HCT116 (cell line): ENCODE measurements at regions not wholly inside any gene's neighbourhood (a gene's known extent, or its start where the extent isn't known, plus 50 kb on each side); places are given as distances from the start of the nearest gene placed in this dataset.

Experiments used
- CEBPB ChIP-seq: IDR thresholded peaks from 2 replicates; pipeline ENCODE4 v1.6.1; 2012; ENCODE audit warnings: low read depth
- EZH2 ChIP-seq: fragments of 200-600 bp; sonication (generic); IDR thresholded peaks from 2 replicates; pipeline ENCODE4 v1.6.1; 2017; ENCODE audit warnings: antibody characterized with exemption, mixed run types
- EZH2phosphoT487 ChIP-seq: fragments of 200-600 bp; IDR thresholded peaks from 2 replicates; pipeline ENCODE4 v1.6.1; 2018; ENCODE audit warnings: antibody characterized with exemption, borderline replicate concordance
- JUND ChIP-seq: IDR thresholded peaks from 2 replicates; pipeline ENCODE4 v1.6.1; 2012
- POLR2A ChIP-seq: IDR thresholded peaks from 2 replicates; pipeline ENCODE4 v1.7.0; 2011; ENCODE audit warnings: borderline replicate concordance; ENCODE audit not compliant: insufficient read depth, insufficient read length; ENCODE audit errors: extremely low read depth
- SIN3A ChIP-seq: IDR thresholded peaks from 2 replicates; pipeline ENCODE4 v1.6.1; 2012; ENCODE audit warnings: low read depth
- SRF ChIP-seq: IDR thresholded peaks from 2 replicates; pipeline ENCODE4 v1.6.1; 2012; ENCODE audit warnings: low read depth
- YY1 ChIP-seq: IDR thresholded peaks from 2 replicates; pipeline ENCODE4 v1.6.1; 2011; ENCODE audit warnings: low read length, low read depth, moderate library complexity, mild to moderate bottlenecking; ENCODE audit not compliant: insufficient replicate concordance; ENCODE audit errors: extremely low read depth
- ZNF274 ChIP-seq: fragments of 200-500 bp; sonication (Bioruptor generic); IDR thresholded peaks from 2 replicates; pipeline ENCODE4 v1.6.1; 2014; ENCODE audit warnings: mild to moderate bottlenecking, low read depth, low read length, inconsistent platforms
- TF ChIP-seq, protein P1 (sequence below), 3 experiments: fragments of 200-600 bp in 1 of 3; sonication (generic) in 1 of 3; IDR thresholded peaks in 2 of 3; conservative IDR thresholded peaks in 1 of 3; 2 replicates each; pipeline ENCODE4 v1.5.1; 2012 to 2017; ENCODE audit warnings: low read depth in 2 of 3, low read length in 2 of 3, antibody characterized with exemption in 1 of 3, borderline replicate concordance in 1 of 3, control low read depth in 1 of 3, mild to moderate bottlenecking in 1 of 3, mixed read lengths in 1 of 3, mixed run types in 1 of 3, moderate library complexity in 1 of 3; ENCODE audit not compliant: insufficient read depth in 1 of 3
- TF ChIP-seq, protein P2 (sequence below): IDR thresholded peaks from 2 replicates; pipeline ENCODE4 v1.6.1; 2012; ENCODE audit warnings: low read depth
- TF ChIP-seq, protein P3 (sequence below): IDR thresholded peaks from 2 replicates; pipeline ENCODE4 v1.6.1; 2011; ENCODE audit warnings: mild to moderate bottlenecking, low read length, moderate library complexity; ENCODE audit not compliant: insufficient replicate concordance; ENCODE audit errors: extremely low read depth
- TF ChIP-seq, protein P4 (sequence below): IDR thresholded peaks from 2 replicates; pipeline ENCODE4 v1.6.1; 2012

DNA sequence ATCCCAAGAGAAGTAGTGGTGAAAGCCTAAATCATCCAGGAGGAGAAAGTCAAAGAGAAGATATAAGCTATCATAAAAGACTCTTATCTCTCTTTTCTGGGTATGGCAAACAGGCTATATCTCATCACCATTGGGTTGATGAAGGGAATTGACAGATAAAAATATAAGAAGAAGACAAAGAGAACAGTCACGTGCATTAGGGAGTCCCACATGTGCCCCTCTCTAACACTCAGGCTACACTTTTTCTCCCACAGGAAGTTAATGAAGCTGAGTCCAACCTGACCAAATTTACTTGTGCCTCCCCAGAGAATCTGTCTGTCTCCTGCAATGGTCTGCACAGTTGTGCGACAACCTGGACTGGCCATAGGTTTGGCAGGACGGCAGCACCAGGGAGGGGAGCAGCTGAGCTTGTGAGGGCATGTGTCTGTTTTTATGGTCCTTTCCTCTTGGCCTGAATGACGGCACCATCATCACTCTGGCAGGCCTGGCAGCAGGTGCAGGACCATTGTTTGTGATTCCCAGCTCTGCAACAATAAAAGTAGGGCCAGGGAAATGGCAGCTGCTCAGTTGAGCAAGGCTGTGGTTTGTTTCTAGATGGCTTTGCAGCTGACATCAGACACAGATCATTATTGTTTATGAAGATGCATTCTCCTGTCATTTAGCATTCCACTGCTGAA lies 144.5 kb upstream of the MCHR2 start:
- TF ChIP-seq, protein P1, sequence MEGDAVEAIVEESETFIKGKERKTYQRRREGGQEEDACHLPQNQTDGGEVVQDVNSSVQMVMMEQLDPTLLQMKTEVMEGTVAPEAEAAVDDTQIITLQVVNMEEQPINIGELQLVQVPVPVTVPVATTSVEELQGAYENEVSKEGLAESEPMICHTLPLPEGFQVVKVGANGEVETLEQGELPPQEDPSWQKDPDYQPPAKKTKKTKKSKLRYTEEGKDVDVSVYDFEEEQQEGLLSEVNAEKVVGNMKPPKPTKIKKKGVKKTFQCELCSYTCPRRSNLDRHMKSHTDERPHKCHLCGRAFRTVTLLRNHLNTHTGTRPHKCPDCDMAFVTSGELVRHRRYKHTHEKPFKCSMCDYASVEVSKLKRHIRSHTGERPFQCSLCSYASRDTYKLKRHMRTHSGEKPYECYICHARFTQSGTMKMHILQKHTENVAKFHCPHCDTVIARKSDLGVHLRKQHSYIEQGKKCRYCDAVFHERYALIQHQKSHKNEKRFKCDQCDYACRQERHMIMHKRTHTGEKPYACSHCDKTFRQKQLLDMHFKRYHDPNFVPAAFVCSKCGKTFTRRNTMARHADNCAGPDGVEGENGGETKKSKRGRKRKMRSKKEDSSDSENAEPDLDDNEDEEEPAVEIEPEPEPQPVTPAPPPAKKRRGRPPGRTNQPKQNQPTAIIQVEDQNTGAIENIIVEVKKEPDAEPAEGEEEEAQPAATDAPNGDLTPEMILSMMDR (IDR thresholded peaks at IDR 0.05 in 2 of 3, conservative IDR thresholded peaks at IDR 0.05 in 1 of 3; ENCODE audit: borderline replicate concordance in 1 of 3, insufficient read depth in 1 of 3, low read depth in 2 of 3, low read length in 2 of 3) = no peak
- TF ChIP-seq POLR2A (no peak), JUND (no peak), EZH2 (no peak), ZNF274 (no peak), SIN3A (no peak), YY1 (no peak), CEBPB (no peak), SRF (no peak), EZH2phosphoT487 (no peak)
- TF ChIP-seq, protein P2, sequence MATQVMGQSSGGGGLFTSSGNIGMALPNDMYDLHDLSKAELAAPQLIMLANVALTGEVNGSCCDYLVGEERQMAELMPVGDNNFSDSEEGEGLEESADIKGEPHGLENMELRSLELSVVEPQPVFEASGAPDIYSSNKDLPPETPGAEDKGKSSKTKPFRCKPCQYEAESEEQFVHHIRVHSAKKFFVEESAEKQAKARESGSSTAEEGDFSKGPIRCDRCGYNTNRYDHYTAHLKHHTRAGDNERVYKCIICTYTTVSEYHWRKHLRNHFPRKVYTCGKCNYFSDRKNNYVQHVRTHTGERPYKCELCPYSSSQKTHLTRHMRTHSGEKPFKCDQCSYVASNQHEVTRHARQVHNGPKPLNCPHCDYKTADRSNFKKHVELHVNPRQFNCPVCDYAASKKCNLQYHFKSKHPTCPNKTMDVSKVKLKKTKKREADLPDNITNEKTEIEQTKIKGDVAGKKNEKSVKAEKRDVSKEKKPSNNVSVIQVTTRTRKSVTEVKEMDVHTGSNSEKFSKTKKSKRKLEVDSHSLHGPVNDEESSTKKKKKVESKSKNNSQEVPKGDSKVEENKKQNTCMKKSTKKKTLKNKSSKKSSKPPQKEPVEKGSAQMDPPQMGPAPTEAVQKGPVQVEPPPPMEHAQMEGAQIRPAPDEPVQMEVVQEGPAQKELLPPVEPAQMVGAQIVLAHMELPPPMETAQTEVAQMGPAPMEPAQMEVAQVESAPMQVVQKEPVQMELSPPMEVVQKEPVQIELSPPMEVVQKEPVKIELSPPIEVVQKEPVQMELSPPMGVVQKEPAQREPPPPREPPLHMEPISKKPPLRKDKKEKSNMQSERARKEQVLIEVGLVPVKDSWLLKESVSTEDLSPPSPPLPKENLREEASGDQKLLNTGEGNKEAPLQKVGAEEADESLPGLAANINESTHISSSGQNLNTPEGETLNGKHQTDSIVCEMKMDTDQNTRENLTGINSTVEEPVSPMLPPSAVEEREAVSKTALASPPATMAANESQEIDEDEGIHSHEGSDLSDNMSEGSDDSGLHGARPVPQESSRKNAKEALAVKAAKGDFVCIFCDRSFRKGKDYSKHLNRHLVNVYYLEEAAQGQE = no peak
- TF ChIP-seq, protein P3, sequence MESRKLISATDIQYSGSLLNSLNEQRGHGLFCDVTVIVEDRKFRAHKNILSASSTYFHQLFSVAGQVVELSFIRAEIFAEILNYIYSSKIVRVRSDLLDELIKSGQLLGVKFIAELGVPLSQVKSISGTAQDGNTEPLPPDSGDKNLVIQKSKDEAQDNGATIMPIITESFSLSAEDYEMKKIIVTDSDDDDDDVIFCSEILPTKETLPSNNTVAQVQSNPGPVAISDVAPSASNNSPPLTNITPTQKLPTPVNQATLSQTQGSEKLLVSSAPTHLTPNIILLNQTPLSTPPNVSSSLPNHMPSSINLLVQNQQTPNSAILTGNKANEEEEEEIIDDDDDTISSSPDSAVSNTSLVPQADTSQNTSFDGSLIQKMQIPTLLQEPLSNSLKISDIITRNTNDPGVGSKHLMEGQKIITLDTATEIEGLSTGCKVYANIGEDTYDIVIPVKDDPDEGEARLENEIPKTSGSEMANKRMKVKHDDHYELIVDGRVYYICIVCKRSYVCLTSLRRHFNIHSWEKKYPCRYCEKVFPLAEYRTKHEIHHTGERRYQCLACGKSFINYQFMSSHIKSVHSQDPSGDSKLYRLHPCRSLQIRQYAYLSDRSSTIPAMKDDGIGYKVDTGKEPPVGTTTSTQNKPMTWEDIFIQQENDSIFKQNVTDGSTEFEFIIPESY = no peak
- TF ChIP-seq, protein P4, sequence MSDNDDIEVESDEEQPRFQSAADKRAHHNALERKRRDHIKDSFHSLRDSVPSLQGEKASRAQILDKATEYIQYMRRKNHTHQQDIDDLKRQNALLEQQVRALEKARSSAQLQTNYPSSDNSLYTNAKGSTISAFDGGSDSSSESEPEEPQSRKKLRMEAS = no peak
